Ishikawa (cell line): ENCODE measurements at regions not wholly inside any gene's neighbourhood (a gene's known extent, or its start where the extent isn't known, plus 50 kb on each side); places are given as distances from the start of the nearest gene placed in this dataset.
A peak's percentile ranks its signal among the peaks of the same experiment; 100 is the strongest.

Experiments
- CEBPB ChIP-seq: IDR thresholded peaks from 2 replicates; pipeline ENCODE4 v1.6.1; 2012
- CREB1 ChIP-seq: IDR thresholded peaks from 2 replicates; pipeline ENCODE4 v1.6.1; 2012; ENCODE audit warnings: low read depth
- EGR1 ChIP-seq: IDR thresholded peaks from 2 replicates; pipeline ENCODE4 v1.6.1; 2012
- EP300 ChIP-seq: IDR thresholded peaks from 2 replicates; pipeline ENCODE4 v1.6.1; 2012; ENCODE audit warnings: borderline replicate concordance
- FOXM1 ChIP-seq: IDR thresholded peaks from 2 replicates; pipeline ENCODE4 v1.6.1; 2012; ENCODE audit warnings: low read depth, borderline replicate concordance
- NFIC ChIP-seq: IDR thresholded peaks from 2 replicates; pipeline ENCODE4 v1.6.1; 2012
- RAD21 ChIP-seq: IDR thresholded peaks from 2 replicates; pipeline ENCODE4 v1.6.1; 2012; ENCODE audit warnings: low read depth
- TAF1 ChIP-seq: IDR thresholded peaks from 2 replicates; pipeline ENCODE4 v1.6.1; 2012; ENCODE audit warnings: low read depth, mild to moderate bottlenecking
- TCF12 ChIP-seq: IDR thresholded peaks from 2 replicates; pipeline ENCODE4 v1.6.1; 2012; ENCODE audit warnings: low read depth
- TEAD4 ChIP-seq: IDR thresholded peaks from 2 replicates; pipeline ENCODE4 v1.6.1; 2012
- YY1 ChIP-seq: IDR thresholded peaks from 2 replicates; pipeline ENCODE4 v1.6.1; 2012; ENCODE audit warnings: low read depth
- ZBTB7A ChIP-seq: IDR thresholded peaks from 2 replicates; pipeline ENCODE4 v1.6.1; 2012; ENCODE audit warnings: low read depth
- TF ChIP-seq, protein P1 (sequence below): IDR thresholded peaks from 2 replicates; pipeline ENCODE4 v1.6.1; 2012; ENCODE audit warnings: low read depth, mild to moderate bottlenecking
- TF ChIP-seq, protein P2 (sequence below): IDR thresholded peaks from 2 replicates; pipeline ENCODE4 v1.6.1; 2012
- TF ChIP-seq, protein P3 (sequence below): IDR thresholded peaks from 2 replicates; pipeline ENCODE4 v1.6.1; 2012

DNA sequence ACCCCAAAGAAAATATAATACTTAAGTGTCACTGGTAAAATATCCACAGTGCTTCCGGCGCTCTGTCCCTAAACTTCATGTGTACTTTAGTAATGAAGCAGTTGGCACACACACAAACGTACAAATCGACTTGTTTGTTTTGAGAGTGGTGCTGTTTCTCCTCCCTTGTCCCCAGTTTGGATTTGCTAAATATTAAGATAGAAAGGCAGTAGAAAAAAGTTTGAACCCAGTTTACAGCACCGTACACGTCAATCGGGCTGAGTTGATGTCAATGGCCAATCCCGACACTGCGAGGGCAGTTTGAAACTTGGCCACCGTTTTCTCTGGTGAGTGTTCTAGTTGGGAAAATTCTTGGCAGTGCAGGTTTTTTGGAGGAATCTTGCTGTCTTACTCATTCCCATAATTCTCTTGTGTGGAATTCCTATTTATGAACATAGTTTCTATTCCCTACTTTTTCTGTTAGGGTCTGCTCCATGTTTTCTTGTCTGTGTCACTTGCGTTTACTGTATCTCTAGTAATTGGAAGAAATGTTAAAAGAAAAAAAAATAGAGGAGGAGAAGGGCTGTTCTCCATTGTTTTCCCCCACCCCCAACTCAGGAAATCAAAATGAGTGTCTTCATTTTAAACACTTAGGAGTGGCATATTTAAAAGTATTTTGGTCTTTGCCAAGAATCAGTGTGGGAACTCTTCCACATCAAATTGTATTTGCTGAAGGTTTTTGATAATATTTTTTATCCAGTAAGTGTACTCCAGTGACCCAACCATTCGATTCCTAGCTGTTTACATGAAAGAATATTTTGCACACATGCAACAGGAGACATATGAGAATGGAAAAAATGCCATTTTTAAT is 72.3 kb downstream of the OR2B2 start:
- TF ChIP-seq, protein P1, sequence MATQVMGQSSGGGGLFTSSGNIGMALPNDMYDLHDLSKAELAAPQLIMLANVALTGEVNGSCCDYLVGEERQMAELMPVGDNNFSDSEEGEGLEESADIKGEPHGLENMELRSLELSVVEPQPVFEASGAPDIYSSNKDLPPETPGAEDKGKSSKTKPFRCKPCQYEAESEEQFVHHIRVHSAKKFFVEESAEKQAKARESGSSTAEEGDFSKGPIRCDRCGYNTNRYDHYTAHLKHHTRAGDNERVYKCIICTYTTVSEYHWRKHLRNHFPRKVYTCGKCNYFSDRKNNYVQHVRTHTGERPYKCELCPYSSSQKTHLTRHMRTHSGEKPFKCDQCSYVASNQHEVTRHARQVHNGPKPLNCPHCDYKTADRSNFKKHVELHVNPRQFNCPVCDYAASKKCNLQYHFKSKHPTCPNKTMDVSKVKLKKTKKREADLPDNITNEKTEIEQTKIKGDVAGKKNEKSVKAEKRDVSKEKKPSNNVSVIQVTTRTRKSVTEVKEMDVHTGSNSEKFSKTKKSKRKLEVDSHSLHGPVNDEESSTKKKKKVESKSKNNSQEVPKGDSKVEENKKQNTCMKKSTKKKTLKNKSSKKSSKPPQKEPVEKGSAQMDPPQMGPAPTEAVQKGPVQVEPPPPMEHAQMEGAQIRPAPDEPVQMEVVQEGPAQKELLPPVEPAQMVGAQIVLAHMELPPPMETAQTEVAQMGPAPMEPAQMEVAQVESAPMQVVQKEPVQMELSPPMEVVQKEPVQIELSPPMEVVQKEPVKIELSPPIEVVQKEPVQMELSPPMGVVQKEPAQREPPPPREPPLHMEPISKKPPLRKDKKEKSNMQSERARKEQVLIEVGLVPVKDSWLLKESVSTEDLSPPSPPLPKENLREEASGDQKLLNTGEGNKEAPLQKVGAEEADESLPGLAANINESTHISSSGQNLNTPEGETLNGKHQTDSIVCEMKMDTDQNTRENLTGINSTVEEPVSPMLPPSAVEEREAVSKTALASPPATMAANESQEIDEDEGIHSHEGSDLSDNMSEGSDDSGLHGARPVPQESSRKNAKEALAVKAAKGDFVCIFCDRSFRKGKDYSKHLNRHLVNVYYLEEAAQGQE, result no peak
- TF ChIP-seq, protein P2, sequence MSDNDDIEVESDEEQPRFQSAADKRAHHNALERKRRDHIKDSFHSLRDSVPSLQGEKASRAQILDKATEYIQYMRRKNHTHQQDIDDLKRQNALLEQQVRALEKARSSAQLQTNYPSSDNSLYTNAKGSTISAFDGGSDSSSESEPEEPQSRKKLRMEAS, result no peak
- TF ChIP-seq, protein P3, sequence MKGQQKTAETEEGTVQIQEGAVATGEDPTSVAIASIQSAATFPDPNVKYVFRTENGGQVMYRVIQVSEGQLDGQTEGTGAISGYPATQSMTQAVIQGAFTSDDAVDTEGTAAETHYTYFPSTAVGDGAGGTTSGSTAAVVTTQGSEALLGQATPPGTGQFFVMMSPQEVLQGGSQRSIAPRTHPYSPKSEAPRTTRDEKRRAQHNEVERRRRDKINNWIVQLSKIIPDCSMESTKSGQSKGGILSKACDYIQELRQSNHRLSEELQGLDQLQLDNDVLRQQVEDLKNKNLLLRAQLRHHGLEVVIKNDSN, result no peak
- TF ChIP-seq FOXM1, result no peak
- TF ChIP-seq EGR1, result no peak
- TF ChIP-seq CREB1, result no peak
- TF ChIP-seq TCF12, result no peak
- no peak for TF ChIP-seq RAD21
- no peak for TF ChIP-seq TEAD4
- no peak for TF ChIP-seq ZBTB7A
- no peak for TF ChIP-seq EP300
- no peak for TF ChIP-seq CEBPB
- TF ChIP-seq YY1, result no peak

DNA sequence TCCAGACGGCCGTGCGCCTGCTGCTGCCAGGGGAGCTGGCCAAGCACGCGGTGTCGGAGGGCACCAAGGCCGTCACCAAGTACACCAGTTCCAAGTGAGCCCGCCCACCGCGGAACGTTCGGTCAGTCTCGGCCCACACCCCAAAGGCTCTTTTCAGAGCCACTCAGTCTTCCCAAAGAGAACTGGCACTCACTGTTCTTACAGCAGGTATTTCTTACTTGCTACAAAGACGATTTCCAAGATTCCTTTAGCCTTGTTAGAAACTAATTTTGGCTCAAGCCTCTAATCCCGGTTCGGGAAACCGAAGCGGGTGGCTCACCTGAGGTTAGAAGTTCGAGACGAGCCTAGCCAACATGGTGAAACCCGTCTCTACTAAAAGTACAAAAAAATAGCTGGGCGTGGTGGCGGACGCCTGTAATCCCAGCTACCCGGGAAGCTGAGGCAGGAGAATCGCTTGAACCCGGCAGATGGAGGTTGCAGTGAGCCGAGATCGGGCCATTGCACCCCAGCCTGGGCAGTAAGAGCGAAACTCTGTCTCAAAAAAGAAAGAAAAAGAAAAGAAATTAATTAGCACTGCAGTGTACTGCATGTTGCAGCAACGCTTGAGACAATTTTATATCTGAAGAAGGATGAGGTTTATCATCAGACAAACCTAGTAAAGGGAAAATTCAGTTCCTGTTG is 73.1 kb downstream of the OR2B2 start:
- TF ChIP-seq, protein P3, result no peak
- TF ChIP-seq, protein P2, result peak; percentile 59
- TF ChIP-seq EP300 (no peak), RAD21 (no peak), TEAD4 (no peak)

DNA sequence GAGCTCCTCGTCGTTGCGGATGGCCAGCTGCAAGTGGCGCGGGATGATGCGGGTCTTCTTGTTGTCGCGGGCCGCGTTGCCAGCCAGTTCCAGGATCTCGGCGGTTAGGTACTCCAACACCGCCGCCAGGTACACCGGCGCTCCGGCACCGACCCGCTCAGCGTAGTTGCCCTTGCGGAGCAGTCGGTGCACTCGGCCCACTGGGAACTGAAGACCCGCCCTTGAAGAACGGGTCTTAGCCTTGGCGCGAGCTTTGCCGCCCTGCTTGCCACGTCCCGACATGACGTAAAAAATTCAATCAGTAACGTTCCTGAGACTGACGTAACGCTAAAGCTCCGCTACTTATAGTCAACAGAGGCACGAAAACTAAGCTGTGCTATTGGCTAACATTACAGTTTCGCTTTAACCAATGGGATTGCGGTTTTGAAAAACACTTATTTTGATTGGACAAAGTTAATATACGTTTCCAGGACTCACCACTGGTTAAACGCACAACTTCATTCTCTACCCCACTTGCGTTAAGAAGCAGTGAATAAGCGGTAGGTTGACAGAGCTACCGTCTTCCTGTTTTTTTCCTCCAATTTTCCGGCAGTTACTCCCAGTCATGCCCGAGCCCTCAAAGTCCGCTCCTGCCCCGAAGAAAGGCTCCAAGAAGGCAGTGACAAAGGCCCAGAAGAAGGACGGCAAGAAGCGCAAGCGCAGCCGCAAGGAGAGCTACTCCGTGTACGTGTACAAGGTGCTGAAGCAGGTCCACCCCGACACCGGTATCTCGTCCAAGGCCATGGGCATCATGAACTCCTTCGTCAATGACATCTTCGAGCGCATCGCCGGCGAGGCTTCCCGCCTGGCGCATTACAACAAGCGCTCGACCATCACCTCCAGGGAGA is 73.9 kb downstream of the OR2B2 start:
- no peak for TF ChIP-seq EGR1
- no peak for TF ChIP-seq EP300
- TF ChIP-seq FOXM1, result no peak
- TF ChIP-seq, protein P2, result peak; percentile 61; the same call in 1 of the 2 replicates
- TF ChIP-seq, protein P1, result no peak
- TF ChIP-seq TAF1, result peak; percentile 52
- no peak for TF ChIP-seq ZBTB7A
- TF ChIP-seq TCF12, result no peak
- TF ChIP-seq YY1, result no peak
- TF ChIP-seq CEBPB, result no peak
- no peak for TF ChIP-seq RAD21
- TF ChIP-seq, protein P3, result no peak
- no peak for TF ChIP-seq NFIC
- TF ChIP-seq CREB1, result peak; percentile 89
- no peak for TF ChIP-seq TEAD4

DNA sequence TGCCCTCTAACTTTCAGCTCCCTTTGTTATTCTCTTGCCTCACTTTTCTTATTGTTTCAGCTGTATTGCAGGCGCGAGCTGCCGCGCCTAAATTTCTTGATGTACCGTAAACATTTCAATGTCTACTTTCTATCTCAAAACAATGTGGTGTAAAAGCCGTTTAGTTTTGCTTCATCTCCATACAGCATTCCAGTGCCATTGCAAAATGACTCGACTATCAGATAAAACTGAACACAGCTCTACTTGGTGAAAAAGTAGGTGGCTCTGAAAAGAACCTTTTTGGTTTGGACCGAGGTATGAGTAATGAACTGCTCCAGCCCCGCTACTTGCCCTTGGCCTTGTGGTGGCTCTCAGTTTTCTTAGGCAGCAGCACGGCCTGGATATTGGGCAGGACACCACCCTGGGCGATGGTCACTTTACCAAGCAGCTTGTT is 74.6 kb downstream of the OR2B2 start:
- TF ChIP-seq TAF1 (no peak), EGR1 (no peak), ZBTB7A (no peak), CEBPB (no peak), TCF12 (no peak)
- TF ChIP-seq, protein P1, result no peak
- TF ChIP-seq, protein P3, result no peak
